Erythroblast (primary cell): ENCODE measurements at regions not wholly inside any gene's neighbourhood (a gene's known extent, or its start where the extent isn't known, plus 50 kb on each side); places are given as distances from the start of the nearest gene placed in this dataset.

Source experiments
- GATA1 ChIP-seq: IDR thresholded peaks from 2 replicates; pipeline ENCODE4 v1.6.1; 2011; ENCODE audit warnings: low read depth, mild to moderate bottlenecking, control low read depth, low read length, moderate library complexity
- POLR2A ChIP-seq: IDR thresholded peaks from 2 replicates; pipeline ENCODE4 v1.6.1; 2011; ENCODE audit warnings: mild to moderate bottlenecking, low read length

- no peak for TF ChIP-seq POLR2A
- TF ChIP-seq GATA1, result no peak
These were observed 56.7 kb upstream of the SIAH1 start for GRCh38 chr16:48441863-48442279.
